Hepatocyte (in vitro differentiated cells): ENCODE measurements at regions not wholly inside any gene's neighbourhood (a gene's known extent, or its start where the extent isn't known, plus 50 kb on each side); places are given as distances from the start of the nearest gene placed in this dataset.

ENCODE experiments used
- DNase-seq: peaks from one replicate; pipeline ENCODE4 v3.0.0-alpha.2; 2016; ENCODE audit warnings: low spot score
- H2AFZ ChIP-seq: fragments of 200-600 bp; sonication (generic); 2 replicates; pipeline ENCODE4 v1.6.0; 2016; ENCODE audit warnings: antibody characterized with exemption, mild to moderate bottlenecking
- H3K27ac ChIP-seq: fragments of 200-600 bp; sonication (generic); 2 replicates; pipeline ENCODE4 v1.5.1; 2016; ENCODE audit warnings: mild to moderate bottlenecking
- H3K27me3 ChIP-seq: fragments of 200-600 bp; sonication (generic); 2 replicates; pipeline ENCODE4 v1.6.1; 2016
- H3K36me3 ChIP-seq: fragments of 200-600 bp; sonication (generic); replicated peaks from 2 replicates; pipeline ENCODE4 v1.5.1; 2016; ENCODE audit warnings: low read depth; ENCODE audit not compliant: insufficient read depth
- H3K4me1 ChIP-seq: fragments of 200-600 bp; sonication (generic); 2 replicates; pipeline ENCODE4 v1.5.1; 2016; ENCODE audit warnings: mild to moderate bottlenecking, moderate library complexity; ENCODE audit not compliant: insufficient read depth
- H3K4me2 ChIP-seq: fragments of 200-600 bp; sonication (generic); 2 replicates; pipeline ENCODE4 v1.6.0; 2016
- H3K4me3 ChIP-seq: fragments of 200-600 bp; sonication (generic); 2 replicates; pipeline ENCODE4 v1.5.1; 2016; ENCODE audit warnings: mild to moderate bottlenecking
- H3K79me2 ChIP-seq: fragments of 200-600 bp; sonication (generic); 2 replicates; pipeline ENCODE4 v1.6.0; 2017; ENCODE audit warnings: mild to moderate bottlenecking
- H3K9me2 ChIP-seq: fragments of 200-600 bp; sonication (generic); replicated peaks from 2 replicates; pipeline ENCODE4 v1.6.0; 2017; ENCODE audit warnings: mild to moderate bottlenecking; ENCODE audit not compliant: insufficient read depth
- H3K9me3 ChIP-seq: fragments of 200-600 bp; sonication (generic); 2 replicates; pipeline ENCODE4 v1.5.1; 2016; ENCODE audit warnings: low read depth, mild to moderate bottlenecking
- H4K20me1 ChIP-seq: fragments of 200-600 bp; sonication (generic); 2 replicates; pipeline ENCODE4 v1.6.0; 2016; ENCODE audit warnings: mild to moderate bottlenecking; ENCODE audit not compliant: insufficient read depth, poor library complexity, severe bottlenecking
- CTCF ChIP-seq: fragments of 200-600 bp; sonication (generic); IDR thresholded peaks from 2 replicates; pipeline ENCODE4 v1.5.1; 2016; ENCODE audit warnings: antibody characterized with exemption, mild to moderate bottlenecking; ENCODE audit not compliant: poor library complexity
- EZH2 ChIP-seq: fragments of 200-600 bp; sonication (generic); IDR thresholded peaks from 2 replicates; pipeline ENCODE4 v1.6.1; 2016; ENCODE audit warnings: antibody characterized with exemption, mild to moderate bottlenecking, borderline replicate concordance
- EZH2phosphoT487 ChIP-seq: fragments of 200-600 bp; sonication (generic); IDR thresholded peaks from one replicate; pipeline ENCODE4 v1.6.1; 2018; ENCODE audit warnings: antibody characterized with exemption, mild to moderate bottlenecking, low read depth, moderate library complexity; ENCODE audit not compliant: unreplicated experiment, severe bottlenecking
- WGBS: methylation state at CpG from one replicate; pipeline ENCODE4 v1.1.6; 2016; ENCODE audit warnings: low lambda C conversion rate; ENCODE audit errors: missing lambda C conversion rate; 5-methylcytosine and 5-hydroxymethylcytosine counted together

- H3K9me3 ChIP-seq = no peaks in the 10 kb centered on the region
- TF ChIP-seq EZH2phosphoT487 (no peak), EZH2 (no peak), CTCF (no peak)
- no peaks in the 10 kb centered on the region for H3K79me2 ChIP-seq
- H3K9me2 ChIP-seq = no peaks in the 10 kb centered on the region
- peaks cover 47% of the 10 kb centered on the region for H3K4me1 ChIP-seq
- WGBS = 73% methylated on average over 6 of the region's 6 CpGs
- H4K20me1 ChIP-seq = no peaks in the 10 kb centered on the region
- DNase-seq = no peak
- H3K4me3 ChIP-seq = no peak overlapping the region
- H3K27ac ChIP-seq = peak overlapping the region; percentile 67
- H3K36me3 ChIP-seq = no peaks in the 10 kb centered on the region
- H3K27me3 ChIP-seq = no peaks in the 10 kb centered on the region
- no peak overlapping the region for H2AFZ ChIP-seq
- H3K4me2 ChIP-seq = peak overlapping the region; percentile 49
Measured at GRCh38 chr11:126114486-126115126, 51.9 kb upstream of the CDON start.

- no peak overlapping the region for H3K4me3 ChIP-seq
- no peaks in the 10 kb centered on the region for H4K20me1 ChIP-seq
- no peak for DNase-seq
- H3K9me3 ChIP-seq = no peaks in the 10 kb centered on the region
- 72% methylated on average over 4 of the region's 4 CpGs for WGBS
- no peaks in the 10 kb centered on the region for H3K79me2 ChIP-seq
- H2AFZ ChIP-seq = no peak overlapping the region
- H3K27ac ChIP-seq = peak overlapping the region; percentile 67
- H3K27me3 ChIP-seq = no peaks in the 10 kb centered on the region
- H3K36me3 ChIP-seq = no peaks in the 10 kb centered on the region
- H3K4me1 ChIP-seq = peaks cover 47% of the 10 kb centered on the region
- TF ChIP-seq CTCF = no peak
- no peak for TF ChIP-seq EZH2
- TF ChIP-seq EZH2phosphoT487 = no peak
- no peaks in the 10 kb centered on the region for H3K9me2 ChIP-seq
- peak overlapping the region; percentile 15 for H3K4me2 ChIP-seq
Measured at GRCh38 chr11:126113963-126114362, 51.3 kb upstream of the CDON start.

DNA sequence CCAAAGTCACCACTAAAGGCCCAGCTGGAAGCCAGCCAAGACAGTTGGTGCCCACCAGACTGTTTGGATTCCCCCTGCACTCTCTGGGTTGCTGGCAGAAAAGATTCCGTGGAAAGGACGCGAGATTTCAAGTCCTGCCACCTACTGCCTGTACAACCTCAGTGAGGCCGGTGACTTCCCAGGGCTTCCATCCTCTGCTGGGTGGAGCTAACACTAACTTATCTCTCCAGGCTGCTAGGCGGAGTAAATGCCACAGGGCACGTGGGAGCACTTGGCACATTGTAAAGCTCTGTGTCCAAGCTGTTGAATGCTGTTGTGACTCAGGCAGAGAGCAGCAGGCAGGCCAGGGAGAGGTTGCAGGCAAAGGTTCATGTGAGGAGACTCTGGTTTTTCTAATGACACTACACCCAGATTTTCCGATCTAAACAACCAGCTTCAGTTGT is 50.9 kb upstream of the CDON start:
- Histone ChIP-seq H3K27ac (peak overlapping the region; percentile 70), H3K9me2 (no peaks in the 10 kb centered on the region), H3K79me2 (no peaks in the 10 kb centered on the region), H3K36me3 (no peaks in the 10 kb centered on the region), H3K27me3 (no peaks in the 10 kb centered on the region), H3K4me1 (peaks cover 47% of the 10 kb centered on the region), H3K4me3 (no peak overlapping the region), H4K20me1 (no peaks in the 10 kb centered on the region), H2AFZ (no peak overlapping the region), H3K4me2 (peak overlapping the region; percentile 15), H3K9me3 (no peaks in the 10 kb centered on the region)
- peak; percentile 94 for DNase-seq
- no peak for TF ChIP-seq EZH2phosphoT487
- peak; percentile 17 for TF ChIP-seq CTCF
- no peak for TF ChIP-seq EZH2
- WGBS = 36% methylated on average over 7 of the region's 7 CpGs

DNA sequence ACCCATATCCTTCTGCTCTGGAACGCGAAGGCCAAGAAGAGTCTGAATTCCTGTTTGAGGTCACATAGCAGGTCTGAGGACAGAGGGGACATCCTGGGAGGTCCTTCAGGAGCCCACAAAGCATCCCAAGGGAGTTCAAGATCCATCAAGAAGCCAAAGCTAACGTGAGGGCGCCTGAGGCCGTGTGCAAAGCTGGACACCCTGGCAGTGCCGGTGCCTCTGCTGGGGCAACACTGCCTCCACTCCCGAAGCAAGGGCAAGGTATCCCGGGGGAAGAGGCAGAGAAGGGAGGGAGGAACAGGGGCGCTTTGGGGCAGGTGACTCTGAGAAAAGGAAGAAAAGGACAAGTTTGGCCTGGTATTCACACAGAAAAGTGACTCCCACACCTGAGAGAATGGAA is 50.3 kb upstream of the CDON start:
- H3K36me3 ChIP-seq = no peaks in the 10 kb centered on the region
- H3K4me1 ChIP-seq = peaks cover 47% of the 10 kb centered on the region
- TF ChIP-seq EZH2phosphoT487 (no peak), EZH2 (no peak), CTCF (no peak)
- H3K9me3 ChIP-seq = no peaks in the 10 kb centered on the region
- peak overlapping the region; percentile 70 for H3K27ac ChIP-seq
- H3K9me2 ChIP-seq = no peaks in the 10 kb centered on the region
- no peak overlapping the region for H3K4me3 ChIP-seq
- H3K79me2 ChIP-seq = no peaks in the 10 kb centered on the region
- H3K27me3 ChIP-seq = no peaks in the 10 kb centered on the region
- no peak for DNase-seq
- H3K4me2 ChIP-seq = peak overlapping the region; percentile 3
- no peaks in the 10 kb centered on the region for H4K20me1 ChIP-seq
- 79% methylated on average over 9 of the region's 9 CpGs for WGBS
- no peak overlapping the region for H2AFZ ChIP-seq
